Upper lobe of left lung (tissue), 6 donors: ENCODE measurements at regions not wholly inside any gene's neighbourhood (a gene's known extent, or its start where the extent isn't known, plus 50 kb on each side); places are given as distances from the start of the nearest gene placed in this dataset.

ENCODE experiments used
- ATAC-seq, 2 donors: fragments of 200-7000 bp; cut with Tn5 transposase; one replicate each; pipeline ENCODE4 v1.9.1; 2022; ENCODE audit warnings: mild to moderate bottlenecking in 2 of 2, moderate library complexity in 2 of 2; ENCODE audit not compliant: low FRiP score in 2 of 2
- DNase-seq, 2 donors: peaks; one replicate each; pipeline ENCODE4 v3.0.0-alpha.2; 2019 to 2020
- H3K27ac ChIP-seq, 4 donors: fragments of 200-600 bp; sonication (generic); one replicate each; pipeline ENCODE4 v1.5.1; 2016 to 2019
- H3K27me3 ChIP-seq, 4 donors: fragments of 200-600 bp; sonication (generic); one replicate each; pipeline ENCODE4 v1.5.1; 2017 to 2019
- H3K36me3 ChIP-seq, 4 donors: fragments of 200-600 bp; sonication (generic); one replicate each; pipeline ENCODE4 v1.5.1; 2016 to 2019
- H3K4me1 ChIP-seq, 4 donors: fragments of 200-600 bp; sonication (generic); one replicate each; pipeline ENCODE4 v1.5.1; 2018 to 2019
- H3K4me3 ChIP-seq, 4 donors: fragments of 200-600 bp; sonication (generic); one replicate each; pipeline ENCODE4 v1.5.1; 2017 to 2019; ENCODE audit warnings: mild to moderate bottlenecking in 2 of 4, moderate library complexity in 1 of 4
- H3K9me3 ChIP-seq, 4 donors: fragments of 200-600 bp; sonication (generic); one replicate each; pipeline ENCODE4 v1.5.1; 2018 to 2019
- CTCF ChIP-seq, 6 experiments: fragments of 450-650 bp in 4 of 6; fragments of 200-600 bp in 2 of 6; sonication (generic) in 2 of 6; IDR thresholded peaks; one replicate each; pipeline ENCODE4 v1.5.1; 2016 to 2019; ENCODE audit warnings: antibody characterized with exemption in 6 of 6
- EP300 ChIP-seq, 4 donors: sonication (generic); formaldehyde crosslinking; IDR thresholded peaks; one replicate each; pipeline ENCODE4 v1.5.1; 2017; ENCODE audit warnings: antibody characterized with exemption in 4 of 4, control low read depth in 2 of 4
- POLR2A ChIP-seq, 4 donors: fragments of 450-650 bp; IDR thresholded peaks; one replicate each; pipeline ENCODE4 v1.5.1; 2016 to 2017; ENCODE audit warnings: antibody characterized with exemption in 4 of 4, mild to moderate bottlenecking in 2 of 4
- POLR2AphosphoS5 ChIP-seq, 2 donors: sonication (generic); formaldehyde crosslinking; IDR thresholded peaks; one replicate each; pipeline ENCODE4 v1.5.1; 2017; ENCODE audit warnings: antibody characterized with exemption in 2 of 2
- WGBS, 2 donors: methylation state at CpG; one replicate each; pipeline ENCODE4 v1.1.5; 2017 to 2018; 5-methylcytosine and 5-hydroxymethylcytosine counted together
- donor health status: DM: no; HTN: no; CAD: no; lungs with moderate emphysema.
- donor health status: DM: no; HTN: yes; CAD: no; lungs with severe emphysema.

GRCh38 chr16:76787394-76787793 lies 403.6 kb upstream of the MON1B start:
- H3K27ac ChIP-seq = no peak overlapping the region
- TF ChIP-seq EP300 (IDR thresholded peaks at IDR 0.05) (no peak), CTCF (IDR thresholded peaks at IDR 0.05) (no peak), POLR2AphosphoS5 (IDR thresholded peaks at IDR 0.05) (no peak), POLR2A (IDR thresholded peaks at IDR 0.05) (no peak)
- no peaks in the 10 kb centered on the region for H3K9me3 ChIP-seq
- ATAC-seq (no peak), DNase-seq (no peak)
- 70 to 76% methylated on average over 4 of the region's 4 CpGs for WGBS, 2 donors
- H3K27me3 ChIP-seq = no peaks in the 10 kb centered on the region
- H3K4me1 ChIP-seq = no peaks in the 10 kb centered on the region
- no peaks in the 10 kb centered on the region for H3K36me3 ChIP-seq
- H3K4me3 ChIP-seq = no peak overlapping the region

- Histone ChIP-seq H3K27me3 (no peaks in the 10 kb centered on the region), H3K27ac (no peak overlapping the region), H3K4me1 (no peaks in the 10 kb centered on the region), H3K9me3 (no peaks in the 10 kb centered on the region), H3K36me3 (no peaks in the 10 kb centered on the region), H3K4me3 (no peak overlapping the region)
- 81 to 82% methylated on average over 2 of the region's 2 CpGs for WGBS, 2 donors
- no peak for ATAC-seq
- TF ChIP-seq POLR2A (IDR thresholded peaks at IDR 0.05) (no peak), CTCF (IDR thresholded peaks at IDR 0.05) (no peak), POLR2AphosphoS5 (IDR thresholded peaks at IDR 0.05) (no peak), EP300 (IDR thresholded peaks at IDR 0.05) (no peak)
- no peak for DNase-seq
Measured at GRCh38 chr16:76791151-76791550, 399.8 kb upstream of the MON1B start.

GRCh38 chr16:76796416-76796815 lies 394.6 kb upstream of the MON1B start:
- Histone ChIP-seq H3K4me1 (no peaks in the 10 kb centered on the region), H3K36me3 (no peaks in the 10 kb centered on the region), H3K27me3 (no peaks in the 10 kb centered on the region), H3K9me3 (no peaks in the 10 kb centered on the region), H3K27ac (no peak overlapping the region), H3K4me3 (no peak overlapping the region)
- DNase-seq (no peak), ATAC-seq (no peak)
- WGBS, 2 donors = 46 to 54% methylated on average over 8 of the region's 8 CpGs
- TF ChIP-seq POLR2AphosphoS5 (IDR thresholded peaks at IDR 0.05) (no peak), CTCF (IDR thresholded peaks at IDR 0.05) (no peak), EP300 (IDR thresholded peaks at IDR 0.05) (no peak), POLR2A (IDR thresholded peaks at IDR 0.05) (no peak)

GRCh38 chr16:76796978-76797377 lies 394.0 kb upstream of the MON1B start:
- DNase-seq (no peak), ATAC-seq (no peak)
- H3K27me3 ChIP-seq = no peaks in the 10 kb centered on the region
- H3K36me3 ChIP-seq = no peaks in the 10 kb centered on the region
- H3K4me3 ChIP-seq = no peak overlapping the region
- no peaks in the 10 kb centered on the region for H3K9me3 ChIP-seq
- TF ChIP-seq POLR2AphosphoS5 (IDR thresholded peaks at IDR 0.05) = no peak
- no peak for TF ChIP-seq POLR2A (IDR thresholded peaks at IDR 0.05)
- TF ChIP-seq CTCF (IDR thresholded peaks at IDR 0.05) = no peak
- TF ChIP-seq EP300 (IDR thresholded peaks at IDR 0.05) = no peak
- no peak overlapping the region for H3K27ac ChIP-seq
- 78 to 80% methylated on average over 1 of the region's 1 CpG for WGBS, 2 donors
- no peaks in the 10 kb centered on the region for H3K4me1 ChIP-seq

GRCh38 chr16:76797457-76797856 lies 393.5 kb upstream of the MON1B start:
- ATAC-seq = no peak
- no peak overlapping the region for H3K4me3 ChIP-seq
- TF ChIP-seq POLR2A (IDR thresholded peaks at IDR 0.05) (no peak), POLR2AphosphoS5 (IDR thresholded peaks at IDR 0.05) (no peak), EP300 (IDR thresholded peaks at IDR 0.05) (no peak), CTCF (IDR thresholded peaks at IDR 0.05) (no peak)
- DNase-seq = no peak
- no peaks in the 10 kb centered on the region for H3K9me3 ChIP-seq
- H3K27ac ChIP-seq = no peak overlapping the region
- no peaks in the 10 kb centered on the region for H3K4me1 ChIP-seq
- H3K27me3 ChIP-seq = no peaks in the 10 kb centered on the region
- H3K36me3 ChIP-seq = no peaks in the 10 kb centered on the region
- 56% methylated on average over 4 of the region's 4 CpGs for WGBS, 2 donors
